ENCODE measurements at regions not wholly inside any gene's neighbourhood (a gene's known extent, or its start where the extent isn't known, plus 50 kb on each side); places are given as distances from the start of the nearest gene placed in this dataset.

DNA sequence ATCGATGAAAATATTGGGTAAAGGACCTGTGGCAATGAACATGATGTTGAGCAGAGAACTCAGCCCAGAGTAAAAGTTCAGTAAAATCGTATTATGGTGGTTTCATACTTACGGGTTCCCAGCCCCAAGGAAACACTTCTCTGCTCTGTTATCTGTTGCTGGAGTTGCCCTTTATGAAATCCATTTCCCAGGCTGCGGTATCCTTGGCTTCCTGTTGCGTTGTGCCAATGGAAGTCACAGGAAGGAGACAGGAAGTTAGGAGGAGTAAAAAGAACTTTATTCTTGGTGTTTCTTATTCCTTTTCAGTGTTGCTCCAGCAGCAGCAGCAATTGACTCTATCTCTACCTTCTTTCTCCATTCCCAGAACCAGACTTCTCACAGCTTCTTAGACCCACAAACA lies 965.2 kb downstream of the VRK1 start:
- no peak overlapping the region for H3K27ac ChIP-seq
- H3F3A ChIP-seq (ENCODE audit: insufficient read depth), result no peaks in the 10 kb centered on the region
- no peak overlapping the region for H3K9ac ChIP-seq
- no peaks in the 10 kb centered on the region for H3K4me1 ChIP-seq (ENCODE audit: insufficient read depth)
- no peak overlapping the region for H3K4me3 ChIP-seq
- no peak for DNase-seq
- H3K9me2 ChIP-seq (ENCODE audit: insufficient read depth), result no peaks in the 10 kb centered on the region
- H3K27me3 ChIP-seq (replicated peaks; ENCODE audit: insufficient read depth), result no peaks in the 10 kb centered on the region
- H3K79me2 ChIP-seq (ENCODE audit: insufficient read depth), result no peaks in the 10 kb centered on the region
- no peaks in the 10 kb centered on the region for H4K20me1 ChIP-seq (ENCODE audit: insufficient read depth)
- TF ChIP-seq EZH2 (IDR thresholded peaks at IDR 0.05; ENCODE audit: insufficient read depth, poor library complexity, severe bottlenecking), result no peak
- WGBS, 2 experiments (ENCODE audit: low coverage in 1 of 2, low lambda C conversion rate in 2 of 2, missing lambda C conversion rate in 2 of 2), result 22 to 28% methylated on average over 5 of the region's 5 CpGs
- no peak overlapping the region for H3K4me2 ChIP-seq (ENCODE audit: unreplicated experiment)
- H2AFZ ChIP-seq, result no peak overlapping the region
- H3K9me3 ChIP-seq (ENCODE audit: low read depth), result no peaks in the 10 kb centered on the region
- in situ Hi-C loops (cut with MboI), result no loop called here
- no peaks in the 10 kb centered on the region for H3K36me3 ChIP-seq (ENCODE audit: low read depth)

- DNase-seq, result no peak
- WGBS, 2 experiments (ENCODE audit: low coverage in 1 of 2, low lambda C conversion rate in 2 of 2, missing lambda C conversion rate in 2 of 2), result 7 to 8% methylated on average over 8 of the region's 8 CpGs
- in situ Hi-C loops (cut with MboI), result no loop called here
Measured at GRCh38 chr14:97771340-97772045, 974.3 kb downstream of the VRK1 start.

DNA sequence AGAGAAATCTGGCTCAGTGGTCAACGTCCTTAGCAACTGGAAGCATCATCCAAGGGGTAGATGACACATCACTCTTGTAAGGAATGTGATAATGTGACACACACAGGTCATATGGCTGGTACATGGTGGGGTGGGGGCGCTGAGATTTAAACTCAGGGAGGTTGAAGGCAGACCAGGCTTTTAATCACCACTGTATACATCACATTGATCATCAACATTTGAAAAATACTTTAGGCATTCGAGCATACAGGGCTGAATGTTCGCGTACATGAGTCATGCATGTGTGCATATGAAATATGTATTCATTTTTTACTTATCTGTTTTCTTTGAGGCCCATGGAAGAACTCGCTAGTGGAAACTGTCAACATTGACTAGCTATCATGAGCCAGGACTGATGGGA lies 976.4 kb downstream of the VRK1 start:
- Histone ChIP-seq H3K27ac (no peak overlapping the region), H3K9me2 (ENCODE audit: insufficient read depth) (no peaks in the 10 kb centered on the region), H2AFZ (no peak overlapping the region), H3F3A (ENCODE audit: insufficient read depth) (no peaks in the 10 kb centered on the region), H3K4me1 (ENCODE audit: insufficient read depth) (no peaks in the 10 kb centered on the region), H3K4me2 (ENCODE audit: unreplicated experiment) (no peak overlapping the region), H4K20me1 (ENCODE audit: insufficient read depth) (no peaks in the 10 kb centered on the region), H3K4me3 (no peak overlapping the region), H3K36me3 (ENCODE audit: low read depth) (no peaks in the 10 kb centered on the region), H3K27me3 (replicated peaks; ENCODE audit: insufficient read depth) (no peaks in the 10 kb centered on the region), H3K79me2 (ENCODE audit: insufficient read depth) (no peaks in the 10 kb centered on the region), H3K9me3 (ENCODE audit: low read depth) (no peaks in the 10 kb centered on the region), H3K9ac (no peak overlapping the region)
- in situ Hi-C loops (cut with MboI), result no loop called here
- WGBS, 2 experiments (ENCODE audit: low coverage in 1 of 2, low lambda C conversion rate in 2 of 2, missing lambda C conversion rate in 2 of 2), result 35 to 37% methylated on average over 6 of the region's 6 CpGs
- TF ChIP-seq EZH2 (IDR thresholded peaks at IDR 0.05; ENCODE audit: insufficient read depth, poor library complexity, severe bottlenecking) (no peak), EZH2phosphoT487 (IDR thresholded peaks at IDR 0.05; ENCODE audit: insufficient read depth, low read depth) (no peak)
- DNase-seq, result no peak

More at GRCh38 chr14:97771340-97772045, 974.3 kb downstream of the VRK1 start:
- no peaks in the 10 kb centered on the region for H3K79me2 ChIP-seq (ENCODE audit: insufficient read depth)
- no peak overlapping the region for H3K4me2 ChIP-seq (ENCODE audit: unreplicated experiment)
- H3K4me3 ChIP-seq, result no peak overlapping the region
- H3F3A ChIP-seq (ENCODE audit: insufficient read depth), result no peaks in the 10 kb centered on the region
- H3K9me3 ChIP-seq (ENCODE audit: low read depth), result no peaks in the 10 kb centered on the region
- H4K20me1 ChIP-seq (ENCODE audit: insufficient read depth), result no peaks in the 10 kb centered on the region
- no peaks in the 10 kb centered on the region for H3K36me3 ChIP-seq (ENCODE audit: low read depth)
- no peak overlapping the region for H2AFZ ChIP-seq
- no peaks in the 10 kb centered on the region for H3K27me3 ChIP-seq (replicated peaks; ENCODE audit: insufficient read depth)
- no peak overlapping the region for H3K9ac ChIP-seq
- TF ChIP-seq EZH2 (IDR thresholded peaks at IDR 0.05; ENCODE audit: insufficient read depth, poor library complexity, severe bottlenecking) (no peak), EZH2phosphoT487 (IDR thresholded peaks at IDR 0.05; ENCODE audit: insufficient read depth, low read depth) (no peak)
- no peaks in the 10 kb centered on the region for H3K9me2 ChIP-seq (ENCODE audit: insufficient read depth)
- no peaks in the 10 kb centered on the region for H3K4me1 ChIP-seq (ENCODE audit: insufficient read depth)
- H3K27ac ChIP-seq, result no peak overlapping the region

- no peaks in the 10 kb centered on the region for H3K4me1 ChIP-seq (ENCODE audit: insufficient read depth)
- no peaks in the 10 kb centered on the region for H3F3A ChIP-seq (ENCODE audit: insufficient read depth)
- no peak overlapping the region for H3K9ac ChIP-seq
- H3K4me2 ChIP-seq (ENCODE audit: unreplicated experiment), result no peak overlapping the region
- no peaks in the 10 kb centered on the region for H4K20me1 ChIP-seq (ENCODE audit: insufficient read depth)
- no peak overlapping the region for H3K27ac ChIP-seq
- no peaks in the 10 kb centered on the region for H3K79me2 ChIP-seq (ENCODE audit: insufficient read depth)
- no peaks in the 10 kb centered on the region for H3K9me2 ChIP-seq (ENCODE audit: insufficient read depth)
- DNase-seq, result no peak
- H3K36me3 ChIP-seq (ENCODE audit: low read depth), result no peaks in the 10 kb centered on the region
- no peak overlapping the region for H2AFZ ChIP-seq
- H3K27me3 ChIP-seq (replicated peaks; ENCODE audit: insufficient read depth), result no peaks in the 10 kb centered on the region
- TF ChIP-seq EZH2 (IDR thresholded peaks at IDR 0.05; ENCODE audit: insufficient read depth, poor library complexity, severe bottlenecking) (no peak), EZH2phosphoT487 (IDR thresholded peaks at IDR 0.05; ENCODE audit: insufficient read depth, low read depth) (no peak)
- in situ Hi-C loops (cut with MboI), result no loop called here
- 39 to 47% methylated on average over 5 of the region's 5 CpGs for WGBS, 2 experiments (ENCODE audit: low coverage in 1 of 2, low lambda C conversion rate in 2 of 2, missing lambda C conversion rate in 2 of 2)
- no peaks in the 10 kb centered on the region for H3K9me3 ChIP-seq (ENCODE audit: low read depth)
- no peak overlapping the region for H3K4me3 ChIP-seq
Measured at GRCh38 chr14:97776890-97777558, 979.8 kb downstream of the VRK1 start.

Data from GM23248 (cell line).